GM18861 (cell line): ENCODE measurements at regions not wholly inside any gene's neighbourhood (a gene's known extent, or its start where the extent isn't known, plus 50 kb on each side); places are given as distances from the start of the nearest gene placed in this dataset.
"Not testable (repeated sequence)": the region's sequence is repeated elsewhere in the genome, so short reads cannot be mapped to it uniquely, and the experiment has no call there.

ENCODE experiments used
- ATAC-seq: cut with Tn5 transposase; IDR thresholded peaks from one replicate; pipeline ENCODE4 v1.9.1; 2021; ENCODE audit not compliant: unreplicated experiment

DNA sequence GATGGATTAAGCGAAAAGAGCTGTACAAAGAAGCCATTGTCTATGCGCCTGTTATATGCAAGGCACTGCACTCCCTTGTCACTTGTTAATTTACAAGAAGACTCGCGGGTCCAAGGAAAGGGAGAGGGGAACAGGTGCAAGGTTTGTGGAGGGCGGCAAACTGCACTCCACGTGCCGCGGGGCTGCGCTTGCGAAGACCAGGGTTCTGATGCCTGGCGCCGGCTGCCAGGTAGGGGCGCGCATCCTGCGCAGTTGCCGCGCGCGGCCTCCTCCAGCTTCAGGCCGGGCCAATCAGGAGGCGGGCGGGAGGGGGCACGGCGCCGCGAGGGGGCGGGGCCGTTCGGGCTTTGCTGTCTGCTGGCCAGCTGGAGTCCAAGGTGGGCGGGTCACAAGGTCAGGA lies 140.6 kb upstream of the PALS2 start:
- no peak for ATAC-seq

DNA sequence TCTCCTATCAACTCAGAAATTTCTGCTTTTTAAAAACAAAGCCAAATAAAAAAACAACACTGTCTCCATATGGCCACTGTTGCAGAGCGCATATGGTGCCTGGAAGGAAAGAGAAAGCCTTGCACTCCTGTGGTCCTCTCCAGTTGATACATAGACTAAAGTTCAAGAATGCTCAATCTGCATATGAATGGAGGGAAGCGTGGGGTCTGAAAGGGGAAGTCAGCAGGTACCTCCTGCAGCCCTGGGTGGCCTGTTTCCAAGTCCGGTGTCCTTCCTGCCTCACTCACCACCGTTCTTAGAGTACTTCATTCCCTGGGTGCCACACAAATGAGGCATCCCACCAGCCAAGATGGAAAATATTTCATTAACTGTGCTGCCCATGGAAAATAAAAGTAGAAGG lies 138.3 kb upstream of the PALS2 start:
- no peak for ATAC-seq

DNA sequence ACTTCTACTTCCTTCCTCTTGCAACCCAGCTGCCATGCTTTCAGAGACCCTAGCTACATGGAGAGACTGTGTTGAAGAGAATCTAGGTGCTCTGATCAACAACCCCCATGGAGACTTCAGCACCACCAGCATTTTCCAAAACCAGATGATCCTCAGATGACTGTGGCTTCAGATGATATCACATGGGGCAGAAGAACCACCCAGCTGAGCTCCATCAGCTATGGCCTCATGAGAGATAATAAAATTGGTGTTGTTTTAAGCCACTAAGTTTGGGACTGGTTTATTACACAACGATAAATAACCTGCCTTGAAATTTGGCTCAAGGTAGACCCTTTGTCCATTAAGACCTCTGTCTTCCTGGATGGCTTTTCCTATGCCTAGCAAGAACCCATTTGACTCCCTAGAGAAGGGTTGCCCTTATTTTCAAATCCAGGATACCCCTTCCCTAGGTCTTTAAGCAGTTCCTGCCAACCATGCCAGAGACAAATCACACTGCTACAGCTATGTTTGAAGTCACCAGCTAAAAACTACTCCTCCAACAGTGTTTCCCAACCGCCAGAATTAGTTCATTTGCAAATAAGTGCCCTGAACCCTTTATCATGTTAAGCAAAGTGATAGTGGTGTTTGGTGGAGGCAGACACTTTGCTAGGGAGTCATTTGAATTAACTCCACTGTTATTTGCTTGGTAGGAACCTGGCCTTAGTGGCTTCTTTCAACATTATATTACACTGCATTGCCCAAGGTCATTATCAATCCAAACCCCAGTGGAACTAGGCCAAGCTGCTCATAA lies 136.9 kb upstream of the PALS2 start:
- no peak for ATAC-seq

DNA sequence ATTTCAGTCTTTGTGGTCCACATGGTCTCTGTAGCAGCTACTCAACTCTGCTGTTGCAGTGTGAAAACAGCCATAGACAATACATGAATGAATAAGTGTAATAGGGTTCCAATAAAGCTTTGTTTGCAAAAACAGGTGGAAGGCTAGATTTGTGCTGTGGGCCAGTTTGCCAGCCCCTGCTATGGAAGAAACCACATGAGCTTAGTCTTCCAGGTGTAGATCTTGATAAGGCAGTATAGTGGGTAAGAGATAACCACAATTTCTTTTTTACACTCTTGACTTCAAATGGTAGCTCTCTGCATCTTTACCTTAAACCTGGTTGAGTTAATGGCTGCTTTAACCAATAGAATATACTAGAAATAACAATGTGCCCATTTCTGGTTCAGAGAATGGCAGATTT lies 135.0 kb upstream of the PALS2 start:
- ATAC-seq, result no peak

DNA sequence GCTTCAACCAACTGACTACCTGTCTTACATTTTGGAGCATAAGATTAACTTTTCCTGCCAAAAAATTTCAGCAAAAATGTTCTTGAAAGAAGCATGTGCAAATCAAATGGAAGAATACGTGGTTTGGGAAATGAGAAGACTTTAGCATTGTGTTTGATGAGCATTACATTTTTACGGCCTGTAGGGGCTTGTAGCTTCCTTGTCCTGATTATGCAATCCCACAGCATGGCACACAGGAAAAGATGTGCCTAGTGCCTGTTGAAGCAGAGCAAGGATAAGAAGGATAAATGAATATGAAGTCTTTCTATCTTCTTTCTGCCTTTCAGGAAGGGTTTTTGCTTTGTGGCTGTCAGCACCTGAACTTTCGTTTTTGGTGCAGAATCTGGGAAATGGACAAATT lies 134.1 kb upstream of the PALS2 start:
- ATAC-seq, result not testable (repeated sequence)

- ATAC-seq, result peak; percentile 71
Observed at GRCh38 chr7:24440892-24441291, 132.4 kb upstream of the PALS2 start.

DNA sequence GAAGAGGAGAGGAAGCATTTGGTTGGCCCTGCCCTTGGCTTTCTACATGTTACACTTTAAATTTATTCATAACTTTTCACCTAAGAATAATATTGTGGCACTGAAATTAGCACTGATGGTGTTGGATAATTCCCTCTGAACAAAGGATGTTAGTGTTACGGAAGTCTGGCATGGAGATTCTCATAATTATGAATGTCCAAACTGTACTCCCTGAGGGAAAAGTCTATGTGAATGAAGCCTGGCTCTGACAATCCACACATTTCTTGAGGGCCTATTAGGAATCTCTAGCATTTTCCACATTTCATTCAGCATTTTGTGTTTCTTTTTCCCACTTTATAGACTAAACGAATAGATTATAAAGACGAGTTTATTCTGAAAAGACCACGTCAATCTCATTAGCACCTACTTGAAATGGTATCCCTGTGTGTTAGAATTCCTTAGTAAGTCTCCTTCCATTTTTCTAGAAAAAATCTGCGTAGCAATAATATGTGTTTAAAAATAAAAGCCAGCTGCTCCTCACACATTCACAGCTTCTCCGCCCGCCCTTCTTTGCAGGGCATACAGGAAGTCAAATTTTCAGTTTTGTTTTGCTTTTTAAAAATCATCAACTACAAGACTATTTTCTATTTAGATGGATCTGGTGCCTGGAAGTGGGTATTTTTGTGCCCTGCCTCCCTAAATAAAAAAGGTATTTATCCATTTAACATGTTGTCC lies 131.8 kb upstream of the PALS2 start:
- no peak for ATAC-seq

GRCh38 chr7:24442170-24442777 lies 131.0 kb upstream of the PALS2 start:
- no peak for ATAC-seq

DNA sequence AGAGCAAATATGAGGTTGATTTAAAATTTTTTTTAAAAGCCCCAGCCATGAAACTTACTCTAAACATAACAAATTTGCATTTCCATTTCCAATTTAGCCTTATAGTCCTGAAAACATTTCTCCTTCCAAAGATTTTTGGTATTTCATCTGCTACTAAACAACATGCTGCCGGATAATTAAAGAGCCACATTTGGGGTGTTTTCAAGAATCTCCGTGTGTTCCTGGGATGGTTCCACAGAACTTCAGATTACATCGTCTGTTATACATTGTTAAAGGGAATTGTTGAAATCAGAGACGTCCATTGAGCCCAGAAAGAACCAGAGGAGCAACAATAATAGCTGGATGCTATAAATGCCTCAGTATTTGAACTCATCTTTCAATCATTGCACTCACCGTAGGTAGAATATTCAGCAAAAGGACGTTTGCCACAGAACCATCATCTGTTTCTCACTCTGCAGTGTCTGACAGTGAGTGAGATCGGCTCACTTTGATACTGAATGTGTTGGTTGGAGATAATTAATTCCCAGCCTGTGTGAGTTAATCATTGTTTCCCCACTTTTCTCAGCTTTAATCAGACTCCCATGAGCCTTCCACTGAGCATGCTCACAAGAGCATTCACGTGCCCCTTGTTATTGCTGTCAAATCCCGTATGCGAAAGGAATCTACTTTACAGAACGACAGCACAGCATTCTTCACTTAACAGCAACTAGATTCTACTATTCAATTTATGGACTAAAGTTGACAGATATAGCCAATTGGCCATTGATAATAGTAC lies 128.4 kb upstream of the PALS2 start:
- ATAC-seq, result no peak

- no peak for ATAC-seq
Observed at GRCh38 chr7:24448038-24448437, 125.2 kb upstream of the PALS2 start.

DNA sequence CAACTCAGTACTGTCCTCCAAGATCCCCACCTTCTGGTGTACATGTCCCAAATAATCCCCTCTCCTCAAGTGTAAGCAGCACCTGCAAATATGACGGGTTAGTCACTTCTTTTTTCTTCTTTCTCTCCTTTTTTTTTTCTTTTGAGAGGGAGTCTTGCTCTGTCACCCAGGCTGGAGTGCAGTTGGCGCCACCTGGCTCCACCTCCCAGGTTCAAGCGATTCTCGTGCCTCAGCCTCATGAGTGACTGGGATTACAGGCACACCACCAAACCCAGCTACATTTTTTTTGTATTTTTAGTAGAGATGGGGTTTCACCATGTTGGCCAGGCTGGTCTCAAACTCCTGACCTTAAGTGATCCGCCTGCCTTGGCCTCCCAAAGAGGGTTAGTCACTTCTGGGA lies 123.8 kb upstream of the PALS2 start:
- not testable (repeated sequence) for ATAC-seq

GRCh38 chr7:24455813-24456525 lies 117.3 kb upstream of the PALS2 start:
- ATAC-seq, result peak; percentile 70

- peak; percentile 78 for ATAC-seq
Observed at GRCh38 chr7:24456526-24457218, 116.6 kb upstream of the PALS2 start.

GRCh38 chr7:24457219-24457558 lies 116.1 kb upstream of the PALS2 start:
- ATAC-seq, result no peak

- ATAC-seq, result no peak
Observed at GRCh38 chr7:24462117-24462516, 111.1 kb upstream of the PALS2 start.

DNA sequence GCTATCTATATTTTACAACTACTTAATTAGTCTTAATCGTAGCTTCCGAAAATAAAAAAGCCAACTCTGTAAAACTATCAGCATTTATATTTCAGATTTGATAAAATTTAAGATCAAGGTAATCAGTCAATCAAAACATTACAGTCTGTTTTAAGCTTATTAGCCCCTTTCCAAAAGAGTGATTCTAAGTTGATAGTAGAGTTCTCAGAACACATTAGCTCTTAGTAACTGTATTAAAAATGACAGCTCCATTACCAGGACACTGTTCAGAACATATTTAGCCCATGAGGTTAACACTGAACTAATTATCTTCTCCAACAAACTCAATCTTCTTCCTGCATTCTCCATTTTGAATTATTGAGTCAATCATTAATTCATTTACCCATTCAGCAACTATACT lies 110.3 kb upstream of the PALS2 start:
- no peak for ATAC-seq

- ATAC-seq, result no peak
Observed at GRCh38 chr7:24463474-24463873, 109.8 kb upstream of the PALS2 start.

- ATAC-seq, result no peak
Observed at GRCh38 chr7:24464861-24465260, 108.4 kb upstream of the PALS2 start.

GRCh38 chr7:24466168-24466768 lies 107.0 kb upstream of the PALS2 start:
- no peak for ATAC-seq

DNA sequence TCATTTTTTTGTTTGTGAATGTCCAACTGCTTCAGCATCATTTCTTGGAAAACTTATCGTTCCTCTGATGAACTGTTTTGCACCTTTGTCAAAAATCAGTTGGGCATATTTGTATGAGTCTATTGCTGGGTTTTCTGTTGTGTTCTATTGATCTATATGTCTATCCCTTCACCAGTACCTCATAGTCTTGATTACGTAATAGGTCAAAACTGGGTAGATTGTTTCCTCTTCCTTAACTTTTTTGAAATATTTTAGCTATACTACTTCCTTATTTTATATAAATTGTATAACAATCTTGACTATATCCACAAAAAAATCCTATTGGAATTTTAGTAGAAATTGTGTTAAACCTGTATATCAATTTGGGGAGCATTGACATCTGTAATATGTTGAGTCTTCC lies 104.1 kb upstream of the PALS2 start:
- no peak for ATAC-seq
